GM12892 (cell line): ENCODE measurements at regions not wholly inside any gene's neighbourhood (a gene's known extent, or its start where the extent isn't known, plus 50 kb on each side); places are given as distances from the start of the nearest gene placed in this dataset.

Experiments
- POLR2A ChIP-seq: IDR thresholded peaks from 2 replicates; pipeline ENCODE4 v1.6.1; 2011; ENCODE audit warnings: low read depth, low read length, control low read depth
- POLR2AphosphoS5 ChIP-seq: IDR thresholded peaks from 2 replicates; pipeline ENCODE4 v1.6.1; 2011; ENCODE audit warnings: low read depth, low read length, control low read depth

DNA sequence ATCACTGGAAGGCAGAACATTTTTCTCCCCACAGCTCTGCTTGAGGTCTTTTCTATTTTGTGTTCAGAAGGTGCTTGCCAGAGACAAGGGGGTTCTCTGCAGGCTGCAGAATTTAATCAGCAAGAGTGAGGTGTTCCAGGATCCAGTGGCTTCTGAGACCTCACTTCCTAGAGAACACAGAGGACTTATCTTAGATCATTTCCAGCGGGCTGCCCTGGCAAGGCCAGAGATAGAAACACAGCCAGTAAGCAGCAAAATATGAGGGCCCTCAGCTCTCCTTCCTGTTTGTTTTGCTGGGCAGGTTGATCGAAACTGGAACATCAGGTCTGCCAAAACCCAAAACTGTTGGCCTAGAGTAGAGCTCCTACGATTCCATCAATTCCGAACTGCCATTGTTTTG lies 187.3 kb downstream of the DIRAS2 start:
- TF ChIP-seq POLR2AphosphoS5 (no peak), POLR2A (no peak)
